ENCODE measurements at regions not wholly inside any gene's neighbourhood (a gene's known extent, or its start where the extent isn't known, plus 50 kb on each side); places are given as distances from the start of the nearest gene placed in this dataset.

- no peak for TF ChIP-seq CTCF (IDR thresholded peaks at IDR 0.05 in 2 of 3, conservative IDR thresholded peaks at IDR 0.05 in 1 of 3; ENCODE audit: borderline replicate concordance in 1 of 3, insufficient read depth in 1 of 3, low read depth in 2 of 3, low read length in 2 of 3)
- TF ChIP-seq ZFX (IDR thresholded peaks at IDR 0.05), result no peak
Measured at GRCh38 chr13:66076417-66076816, 1153.7 kb downstream of the PCDH9 start.

All from HCT116 (cell line).